Activated naive CD4-positive, alpha-beta T cell treated with anti-CD3 and anti-CD28 coated beads for 36 hours (primary cell): ENCODE measurements at regions not wholly inside any gene's neighbourhood (a gene's known extent, or its start where the extent isn't known, plus 50 kb on each side); places are given as distances from the start of the nearest gene placed in this dataset.

Source experiments
- CTCF ChIA-PET: fragments of 350-600 bp; sonication (Branson Sonifier 250); formaldehyde crosslinking; loops from one replicate; lab custom pipeline; 2021; ENCODE audit warnings: antibody characterized with exemption; lab: Charles Lee
- DNase-seq: peaks from one replicate; pipeline ENCODE4 v3.0.0-alpha.2; 2020
- H3K27ac Mint-ChIP-seq: one replicate; pipeline ENCODE4 v1.8.0; 2021; ENCODE audit warnings: mild to moderate bottlenecking, mixed read lengths
- H3K27me3 Mint-ChIP-seq: one replicate; pipeline ENCODE4 v1.8.0; 2021; ENCODE audit warnings: low read depth, mixed read lengths
- H3K36me3 Mint-ChIP-seq: one replicate; pipeline ENCODE4 v1.8.0; 2021; ENCODE audit warnings: low read depth, mixed read lengths
- H3K4me1 Mint-ChIP-seq: one replicate; pipeline ENCODE4 v1.8.0; 2021; ENCODE audit warnings: low read depth, mixed read lengths
- H3K4me3 Mint-ChIP-seq: one replicate; pipeline ENCODE4 v1.8.0; 2021; ENCODE audit warnings: mild to moderate bottlenecking, moderate library complexity, mixed read lengths
- H3K9me3 Mint-ChIP-seq: one replicate; pipeline ENCODE4 v1.8.0; 2021; ENCODE audit warnings: mixed read lengths
- intact Hi-C: fragments of 100-400 bp; cut with micrococcal nuclease; formaldehyde crosslinking; loops from one replicate; pipeline ENCODE4 v1.15.1; 2023

GRCh38 chr5:4420177-4420576 is 720.0 kb upstream of the ADAMTS16 start:
- Mint-ChIP-seq H3K27ac (no peak overlapping the region), H3K4me3 (no peak overlapping the region), H3K27me3 (no peaks in the 10 kb centered on the region), H3K9me3 (peaks cover 9% of the 10 kb centered on the region), H3K36me3 (no peaks in the 10 kb centered on the region), H3K4me1 (no peaks in the 10 kb centered on the region)
- intact Hi-C loops, result no loop called here
- DNase-seq, result no peak
- CTCF ChIA-PET, result interaction anchor here (1.0 kb wide), 1 partner anchor 13 kb away, joined by 4 read pairs; no protein-coding TSS in a partner anchor

DNA sequence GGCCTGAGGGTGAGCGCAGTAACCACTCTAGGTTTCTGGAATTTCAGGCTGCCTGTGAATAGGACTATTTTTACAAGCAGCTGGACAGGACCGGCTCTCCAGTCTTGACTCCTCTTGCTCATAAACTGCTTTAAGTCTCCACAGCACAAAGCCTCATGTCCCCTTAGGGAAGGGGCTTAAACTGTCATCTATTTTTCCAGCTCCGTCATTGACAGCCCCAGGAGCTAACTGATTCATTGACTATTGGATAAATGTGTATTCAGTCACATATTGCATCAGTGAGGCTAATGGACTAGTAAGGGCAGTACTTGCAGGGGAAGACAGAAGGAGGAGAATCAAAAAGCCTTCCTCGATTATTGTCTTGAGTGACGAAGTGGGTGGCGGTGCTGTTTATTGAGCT is 719.4 kb upstream of the ADAMTS16 start:
- H3K27me3 Mint-ChIP-seq, result no peaks in the 10 kb centered on the region
- CTCF ChIA-PET, result interaction anchor here (1.0 kb wide), 1 partner anchor 14 kb away, joined by 4 read pairs; no protein-coding TSS in a partner anchor
- no peak for DNase-seq
- no peaks in the 10 kb centered on the region for H3K4me1 Mint-ChIP-seq
- intact Hi-C loops, result no loop called here
- H3K9me3 Mint-ChIP-seq, result peaks cover 6% of the 10 kb centered on the region
- H3K36me3 Mint-ChIP-seq, result no peaks in the 10 kb centered on the region
- H3K4me3 Mint-ChIP-seq, result no peak overlapping the region
- no peak overlapping the region for H3K27ac Mint-ChIP-seq

- intact Hi-C loops, result no loop called here
- no peak for DNase-seq
- CTCF ChIA-PET, result no interaction called here
- Mint-ChIP-seq H3K27ac (no peak overlapping the region), H3K4me1 (no peaks in the 10 kb centered on the region), H3K27me3 (no peaks in the 10 kb centered on the region), H3K9me3 (peaks cover 8% of the 10 kb centered on the region), H3K36me3 (no peaks in the 10 kb centered on the region), H3K4me3 (no peak overlapping the region)
Observed at GRCh38 chr5:4422247-4422646, 717.9 kb upstream of the ADAMTS16 start.

- Mint-ChIP-seq H3K36me3 (no peaks in the 10 kb centered on the region), H3K4me3 (no peak overlapping the region), H3K27me3 (no peaks in the 10 kb centered on the region), H3K9me3 (peaks cover 10% of the 10 kb centered on the region), H3K27ac (no peak overlapping the region), H3K4me1 (no peaks in the 10 kb centered on the region)
- no peak for DNase-seq
- CTCF ChIA-PET, result no interaction called here
- intact Hi-C loops, result no loop called here
Observed at GRCh38 chr5:4424895-4425294, 715.2 kb upstream of the ADAMTS16 start.

DNA sequence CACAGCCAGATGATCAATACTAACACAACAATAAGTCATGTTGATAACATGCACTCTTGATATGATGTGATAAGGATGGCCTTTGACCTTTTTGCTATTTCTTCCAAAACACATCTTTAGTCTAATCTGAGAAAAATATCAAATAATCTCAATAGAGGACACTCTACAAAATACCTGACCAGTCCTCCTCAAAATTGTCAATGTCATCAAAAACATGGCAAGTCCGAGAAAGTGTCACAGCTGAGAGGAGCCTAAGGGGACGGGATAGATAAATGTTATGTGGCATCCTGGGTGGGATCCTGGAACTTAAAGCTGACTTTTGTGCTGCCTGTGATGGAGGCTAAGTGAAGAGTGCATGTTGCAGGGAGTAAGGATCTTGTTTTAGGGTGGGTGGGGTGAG is 699.6 kb upstream of the ADAMTS16 start:
- no peak for DNase-seq
- H3K4me3 Mint-ChIP-seq, result no peak overlapping the region
- CTCF ChIA-PET, result no interaction called here
- no peak overlapping the region for H3K27ac Mint-ChIP-seq
- H3K36me3 Mint-ChIP-seq, result no peaks in the 10 kb centered on the region
- intact Hi-C loops, result no loop called here
- peaks cover 14% of the 10 kb centered on the region for H3K9me3 Mint-ChIP-seq
- peaks cover 2% of the 10 kb centered on the region for H3K27me3 Mint-ChIP-seq
- H3K4me1 Mint-ChIP-seq, result no peaks in the 10 kb centered on the region

DNA sequence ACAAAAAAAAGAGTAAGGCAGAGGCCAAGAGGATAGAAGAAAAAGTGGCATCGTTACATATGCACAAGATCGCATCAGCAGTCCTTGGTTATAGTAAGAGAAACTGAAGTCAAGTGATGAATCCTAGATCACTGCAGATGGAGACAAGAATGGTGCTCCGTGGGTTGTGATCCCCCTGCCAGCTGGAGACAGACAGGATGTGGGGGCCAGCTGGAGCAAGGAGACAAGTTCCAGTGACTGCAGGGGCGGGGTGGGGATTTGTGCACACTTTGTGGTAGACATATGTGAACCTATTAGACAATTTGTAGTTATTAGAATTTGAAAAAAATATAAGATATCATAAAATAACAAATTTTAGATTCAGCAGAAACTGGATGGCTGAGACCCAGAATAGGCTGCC is 697.9 kb upstream of the ADAMTS16 start:
- no peaks in the 10 kb centered on the region for H3K4me1 Mint-ChIP-seq
- H3K27ac Mint-ChIP-seq, result no peak overlapping the region
- H3K4me3 Mint-ChIP-seq, result no peak overlapping the region
- peaks cover 19% of the 10 kb centered on the region for H3K9me3 Mint-ChIP-seq
- no peak for DNase-seq
- CTCF ChIA-PET, result no interaction called here
- intact Hi-C loops, result no loop called here
- peaks cover 2% of the 10 kb centered on the region for H3K27me3 Mint-ChIP-seq
- H3K36me3 Mint-ChIP-seq, result no peaks in the 10 kb centered on the region

- intact Hi-C loops, result no loop called here
- no peak for DNase-seq
- H3K4me3 Mint-ChIP-seq, result no peak overlapping the region
- H3K27me3 Mint-ChIP-seq, result no peaks in the 10 kb centered on the region
- no peak overlapping the region for H3K27ac Mint-ChIP-seq
- H3K9me3 Mint-ChIP-seq, result peaks cover 12% of the 10 kb centered on the region
- H3K4me1 Mint-ChIP-seq, result no peaks in the 10 kb centered on the region
- no peaks in the 10 kb centered on the region for H3K36me3 Mint-ChIP-seq
- CTCF ChIA-PET, result no interaction called here
Observed at GRCh38 chr5:4447657-4448056, 692.5 kb upstream of the ADAMTS16 start.

DNA sequence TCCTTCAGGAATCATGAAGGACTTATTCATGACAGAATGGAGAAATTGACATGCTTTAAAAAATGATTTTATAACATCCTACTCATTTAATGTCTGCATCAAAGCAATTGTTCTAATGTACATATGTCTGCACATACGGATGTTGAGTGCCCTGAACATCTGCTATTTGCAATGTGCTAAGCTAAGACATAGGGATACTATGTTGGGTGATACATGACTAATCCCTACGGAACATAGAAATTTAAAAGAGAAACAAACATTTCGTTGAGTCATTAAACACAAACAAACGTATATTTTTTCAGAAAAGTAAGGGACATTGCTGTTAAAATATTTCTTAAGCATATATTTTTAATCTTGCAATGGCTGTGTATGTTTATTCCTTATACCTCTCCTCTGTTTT is 686.5 kb upstream of the ADAMTS16 start:
- DNase-seq, result no peak
- no peaks in the 10 kb centered on the region for H3K36me3 Mint-ChIP-seq
- H3K9me3 Mint-ChIP-seq, result peaks cover 5% of the 10 kb centered on the region
- no peaks in the 10 kb centered on the region for H3K27me3 Mint-ChIP-seq
- H3K27ac Mint-ChIP-seq, result no peak overlapping the region
- intact Hi-C loops, result no loop called here
- no peak overlapping the region for H3K4me3 Mint-ChIP-seq
- CTCF ChIA-PET, result no interaction called here
- no peaks in the 10 kb centered on the region for H3K4me1 Mint-ChIP-seq

- CTCF ChIA-PET, result no interaction called here
- Mint-ChIP-seq H3K9me3 (peaks cover 7% of the 10 kb centered on the region), H3K4me1 (no peaks in the 10 kb centered on the region), H3K27me3 (no peaks in the 10 kb centered on the region), H3K4me3 (no peak overlapping the region), H3K36me3 (no peaks in the 10 kb centered on the region), H3K27ac (no peak overlapping the region)
- DNase-seq, result no peak
- intact Hi-C loops, result no loop called here
Observed at GRCh38 chr5:4479426-4479825, 660.7 kb upstream of the ADAMTS16 start.

DNA sequence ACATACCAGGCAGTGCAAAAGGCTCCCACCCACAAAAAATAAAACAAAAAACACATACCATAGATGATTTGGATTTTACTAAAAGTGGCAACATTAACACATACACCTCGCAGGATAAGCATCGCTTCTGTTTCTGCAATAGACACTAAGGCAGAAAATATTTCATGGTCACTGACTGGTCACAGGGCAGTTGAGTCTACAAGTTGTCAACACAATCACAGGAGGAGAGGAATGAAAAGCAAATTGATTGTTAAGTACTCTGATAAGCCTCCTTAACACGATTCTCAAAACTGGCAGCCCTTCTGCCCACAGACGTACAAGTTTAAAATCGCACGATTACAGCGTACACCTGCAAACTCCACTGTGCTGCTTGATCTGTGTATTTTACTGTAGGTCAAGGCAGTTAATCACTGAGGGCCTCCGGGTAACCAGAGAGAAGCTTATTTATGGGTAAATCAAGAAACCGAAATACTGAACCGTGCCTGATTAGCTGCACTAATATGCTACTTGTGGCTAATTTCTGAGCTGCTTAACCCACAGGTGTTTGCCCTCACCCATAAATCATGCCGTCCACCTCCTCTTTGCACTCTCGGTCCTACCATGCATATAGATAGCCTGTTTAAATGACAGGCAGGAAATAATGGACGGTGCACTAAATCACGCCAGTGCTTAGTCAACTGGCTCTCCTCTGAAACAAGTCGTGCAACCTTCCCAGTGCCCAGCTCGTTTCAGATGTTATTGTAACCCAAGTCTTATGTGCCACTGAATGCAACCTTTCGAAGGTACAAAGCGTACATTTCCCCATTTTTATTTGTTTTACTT is 659.4 kb upstream of the ADAMTS16 start:
- Mint-ChIP-seq H3K4me1 (no peaks in the 10 kb centered on the region), H3K27ac (no peak overlapping the region), H3K4me3 (no peak overlapping the region), H3K27me3 (no peaks in the 10 kb centered on the region), H3K9me3 (peaks cover 7% of the 10 kb centered on the region), H3K36me3 (no peaks in the 10 kb centered on the region)
- DNase-seq, result no peak
- CTCF ChIA-PET, result no interaction called here
- intact Hi-C loops, result no loop called here

DNA sequence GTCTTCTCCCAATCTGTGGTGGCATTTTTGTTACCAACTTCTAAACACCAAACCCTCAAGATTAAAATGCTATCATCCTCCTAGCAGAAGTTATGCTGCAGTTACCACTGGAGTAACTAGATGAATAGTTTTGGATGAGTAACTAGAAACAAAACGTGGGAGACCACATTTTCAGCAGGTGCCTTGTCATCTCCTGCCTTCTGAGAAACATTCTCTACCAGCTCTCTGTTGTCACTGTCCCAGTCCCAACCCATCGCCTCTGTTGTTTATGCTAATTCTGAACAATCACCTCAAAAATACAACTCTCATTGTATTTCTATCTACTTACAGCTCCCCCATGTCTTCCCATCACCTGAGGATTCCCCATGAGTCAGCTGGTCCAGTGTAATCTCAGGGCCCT is 652.5 kb upstream of the ADAMTS16 start:
- no peaks in the 10 kb centered on the region for H3K36me3 Mint-ChIP-seq
- no peak for DNase-seq
- H3K4me1 Mint-ChIP-seq, result no peaks in the 10 kb centered on the region
- no peak overlapping the region for H3K4me3 Mint-ChIP-seq
- H3K27ac Mint-ChIP-seq, result no peak overlapping the region
- intact Hi-C loops, result no loop called here
- CTCF ChIA-PET, result no interaction called here
- H3K9me3 Mint-ChIP-seq, result peaks cover 7% of the 10 kb centered on the region
- H3K27me3 Mint-ChIP-seq, result no peaks in the 10 kb centered on the region

- intact Hi-C loops, result no loop called here
- CTCF ChIA-PET, result no interaction called here
- H3K4me1 Mint-ChIP-seq, result no peaks in the 10 kb centered on the region
- no peak overlapping the region for H3K27ac Mint-ChIP-seq
- peaks cover 4% of the 10 kb centered on the region for H3K9me3 Mint-ChIP-seq
- H3K27me3 Mint-ChIP-seq, result peaks cover 4% of the 10 kb centered on the region
- H3K36me3 Mint-ChIP-seq, result no peaks in the 10 kb centered on the region
- no peak overlapping the region for H3K4me3 Mint-ChIP-seq
- no peak for DNase-seq
Observed at GRCh38 chr5:4511996-4512656, 628.0 kb upstream of the ADAMTS16 start.

GRCh38 chr5:4513381-4513780 is 626.7 kb upstream of the ADAMTS16 start:
- Mint-ChIP-seq H3K27me3 (peaks cover 4% of the 10 kb centered on the region), H3K4me3 (no peak overlapping the region), H3K9me3 (peaks cover 3% of the 10 kb centered on the region), H3K27ac (no peak overlapping the region), H3K4me1 (no peaks in the 10 kb centered on the region), H3K36me3 (no peaks in the 10 kb centered on the region)
- DNase-seq, result no peak
- CTCF ChIA-PET, result no interaction called here
- intact Hi-C loops, result no loop called here
